Stimulated activated CD8-positive, alpha-beta memory T cell treated with anti-CD3 and anti-CD28 coated beads, Interleukin-4, amount 100 ng/mL, for 48 hours (primary cell): ENCODE measurements at regions not wholly inside any gene's neighbourhood (a gene's known extent, or its start where the extent isn't known, plus 50 kb on each side); places are given as distances from the start of the nearest gene placed in this dataset.

Source experiments
- DNase-seq: peaks from one replicate; pipeline ENCODE4 v3.0.0-alpha.2; 2020

DNA sequence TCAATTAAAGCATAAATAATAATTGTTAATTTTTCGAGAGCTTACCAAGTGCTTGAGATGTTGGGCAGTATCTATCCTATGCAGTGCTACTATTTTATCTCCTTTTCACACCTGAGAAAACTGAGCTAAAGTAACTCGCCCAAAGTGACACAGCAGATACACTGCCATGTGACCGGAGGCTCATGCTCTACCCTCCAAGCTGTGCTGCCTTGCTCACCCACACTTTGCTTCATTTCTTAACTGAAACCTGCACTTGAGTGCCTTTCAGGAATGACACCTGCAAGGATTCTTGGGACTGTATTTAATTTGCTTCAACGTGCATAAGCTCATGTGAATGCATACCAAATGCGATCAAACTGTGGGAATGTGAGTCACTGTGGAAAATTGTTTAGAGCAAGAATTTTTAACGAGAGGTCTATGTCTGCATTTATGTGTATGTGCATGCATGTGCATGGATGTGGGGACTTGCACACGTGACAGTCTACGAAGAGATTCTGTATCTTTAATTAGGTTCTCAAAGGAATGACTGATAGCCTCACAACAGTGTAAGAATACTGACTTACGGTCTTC is 119.2 kb downstream of the ADCYAP1R1 start:
- DNase-seq = no peak
